ENCODE measurements at regions not wholly inside any gene's neighbourhood (a gene's known extent, or its start where the extent isn't known, plus 50 kb on each side); places are given as distances from the start of the nearest gene placed in this dataset.

DNA sequence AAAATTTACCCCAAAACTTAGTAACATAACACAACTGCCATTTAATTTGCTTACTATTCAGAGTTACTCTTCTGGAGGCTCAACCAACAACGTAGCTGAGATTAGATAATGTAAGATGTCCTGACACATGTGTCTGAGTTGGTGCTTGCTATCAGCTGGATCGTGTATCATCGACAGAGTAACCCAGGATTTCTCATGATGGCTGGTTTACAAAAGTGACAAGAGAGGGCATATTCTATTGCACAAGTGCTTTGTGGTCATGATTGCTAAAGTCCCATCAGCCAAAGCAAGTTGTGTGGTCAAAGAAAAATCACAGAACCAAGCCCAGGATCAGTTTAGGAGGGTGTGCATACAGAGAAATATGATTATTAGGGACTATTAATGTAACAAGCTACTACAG lies 73.4 kb downstream of the CAPZA3 start:
- ATAC-seq: no peak
- TF ChIP-seq ZFP30 (CRISPR knock-in tag; IDR thresholded peaks at IDR 0.05) (no peak), OSR1 (CRISPR knock-in tag; IDR thresholded peaks at IDR 0.05) (no peak), CSRNP3 (CRISPR knock-in tag; IDR thresholded peaks at IDR 0.05) (no peak), ESRRG (CRISPR knock-in tag; IDR thresholded peaks at IDR 0.05) (no peak), ZNF565 (CRISPR knock-in tag; conservative IDR thresholded peaks at IDR 0.05; ENCODE audit: low read depth) (no peak), ISL1 (CRISPR knock-in tag; IDR thresholded peaks at IDR 0.05) (no peak), ZC3H10 (CRISPR knock-in tag; IDR thresholded peaks at IDR 0.05) (no peak), ZNF8 (CRISPR knock-in tag; IDR thresholded peaks at IDR 0.05) (no peak), RARB (CRISPR knock-in tag; IDR thresholded peaks at IDR 0.05) (no peak), PPARA (CRISPR knock-in tag; IDR thresholded peaks at IDR 0.05; ENCODE audit: borderline replicate concordance) (no peak), ZNF70 (CRISPR knock-in tag; IDR thresholded peaks at IDR 0.05) (no peak), TCF4 (CRISPR knock-in tag; IDR thresholded peaks at IDR 0.05; ENCODE audit: borderline replicate concordance) (no peak), GLIS3 (CRISPR knock-in tag; IDR thresholded peaks at IDR 0.05) (no peak), BACH2 (CRISPR knock-in tag; IDR thresholded peaks at IDR 0.05; ENCODE audit: borderline replicate concordance) (no peak), ARNTL (CRISPR knock-in tag; IDR thresholded peaks at IDR 0.05; ENCODE audit: borderline replicate concordance, low read depth) (no peak), SNAI2 (CRISPR knock-in tag; IDR thresholded peaks at IDR 0.05) (no peak), ZFP3 (CRISPR knock-in tag; IDR thresholded peaks at IDR 0.05) (no peak)
- TF ChIP-seq, protein P1, sequence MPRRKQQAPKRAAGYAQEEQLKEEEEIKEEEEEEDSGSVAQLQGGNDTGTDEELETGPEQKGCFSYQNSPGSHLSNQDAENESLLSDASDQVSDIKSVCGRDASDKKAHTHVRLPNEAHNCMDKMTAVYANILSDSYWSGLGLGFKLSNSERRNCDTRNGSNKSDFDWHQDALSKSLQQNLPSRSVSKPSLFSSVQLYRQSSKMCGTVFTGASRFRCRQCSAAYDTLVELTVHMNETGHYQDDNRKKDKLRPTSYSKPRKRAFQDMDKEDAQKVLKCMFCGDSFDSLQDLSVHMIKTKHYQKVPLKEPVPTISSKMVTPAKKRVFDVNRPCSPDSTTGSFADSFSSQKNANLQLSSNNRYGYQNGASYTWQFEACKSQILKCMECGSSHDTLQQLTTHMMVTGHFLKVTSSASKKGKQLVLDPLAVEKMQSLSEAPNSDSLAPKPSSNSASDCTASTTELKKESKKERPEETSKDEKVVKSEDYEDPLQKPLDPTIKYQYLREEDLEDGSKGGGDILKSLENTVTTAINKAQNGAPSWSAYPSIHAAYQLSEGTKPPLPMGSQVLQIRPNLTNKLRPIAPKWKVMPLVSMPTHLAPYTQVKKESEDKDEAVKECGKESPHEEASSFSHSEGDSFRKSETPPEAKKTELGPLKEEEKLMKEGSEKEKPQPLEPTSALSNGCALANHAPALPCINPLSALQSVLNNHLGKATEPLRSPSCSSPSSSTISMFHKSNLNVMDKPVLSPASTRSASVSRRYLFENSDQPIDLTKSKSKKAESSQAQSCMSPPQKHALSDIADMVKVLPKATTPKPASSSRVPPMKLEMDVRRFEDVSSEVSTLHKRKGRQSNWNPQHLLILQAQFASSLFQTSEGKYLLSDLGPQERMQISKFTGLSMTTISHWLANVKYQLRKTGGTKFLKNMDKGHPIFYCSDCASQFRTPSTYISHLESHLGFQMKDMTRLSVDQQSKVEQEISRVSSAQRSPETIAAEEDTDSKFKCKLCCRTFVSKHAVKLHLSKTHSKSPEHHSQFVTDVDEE (CRISPR knock-in tag; IDR thresholded peaks at IDR 0.05): no peak
- TF ChIP-seq, protein P2, sequence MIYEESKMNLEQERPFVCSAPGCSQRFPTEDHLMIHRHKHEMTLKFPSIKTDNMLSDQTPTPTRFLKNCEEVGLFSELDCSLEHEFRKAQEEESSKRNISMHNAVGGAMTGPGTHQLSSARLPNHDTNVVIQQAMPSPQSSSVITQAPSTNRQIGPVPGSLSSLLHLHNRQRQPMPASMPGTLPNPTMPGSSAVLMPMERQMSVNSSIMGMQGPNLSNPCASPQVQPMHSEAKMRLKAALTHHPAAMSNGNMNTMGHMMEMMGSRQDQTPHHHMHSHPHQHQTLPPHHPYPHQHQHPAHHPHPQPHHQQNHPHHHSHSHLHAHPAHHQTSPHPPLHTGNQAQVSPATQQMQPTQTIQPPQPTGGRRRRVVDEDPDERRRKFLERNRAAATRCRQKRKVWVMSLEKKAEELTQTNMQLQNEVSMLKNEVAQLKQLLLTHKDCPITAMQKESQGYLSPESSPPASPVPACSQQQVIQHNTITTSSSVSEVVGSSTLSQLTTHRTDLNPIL (CRISPR knock-in tag; IDR thresholded peaks at IDR 0.05; ENCODE audit: low read depth): no peak
- TF ChIP-seq, protein P3, sequence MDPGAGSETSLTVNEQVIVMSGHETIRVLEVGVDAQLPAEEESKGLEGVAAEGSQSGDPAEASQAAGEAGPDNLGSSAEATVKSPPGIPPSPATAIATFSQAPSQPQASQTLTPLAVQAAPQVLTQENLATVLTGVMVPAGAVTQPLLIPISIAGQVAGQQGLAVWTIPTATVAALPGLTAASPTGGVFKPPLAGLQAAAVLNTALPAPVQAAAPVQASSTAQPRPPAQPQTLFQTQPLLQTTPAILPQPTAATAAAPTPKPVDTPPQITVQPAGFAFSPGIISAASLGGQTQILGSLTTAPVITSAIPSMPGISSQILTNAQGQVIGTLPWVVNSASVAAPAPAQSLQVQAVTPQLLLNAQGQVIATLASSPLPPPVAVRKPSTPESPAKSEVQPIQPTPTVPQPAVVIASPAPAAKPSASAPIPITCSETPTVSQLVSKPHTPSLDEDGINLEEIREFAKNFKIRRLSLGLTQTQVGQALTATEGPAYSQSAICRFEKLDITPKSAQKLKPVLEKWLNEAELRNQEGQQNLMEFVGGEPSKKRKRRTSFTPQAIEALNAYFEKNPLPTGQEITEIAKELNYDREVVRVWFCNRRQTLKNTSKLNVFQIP (CRISPR knock-in tag; IDR thresholded peaks at IDR 0.05; ENCODE audit: borderline replicate concordance, low read depth): no peak

DNA sequence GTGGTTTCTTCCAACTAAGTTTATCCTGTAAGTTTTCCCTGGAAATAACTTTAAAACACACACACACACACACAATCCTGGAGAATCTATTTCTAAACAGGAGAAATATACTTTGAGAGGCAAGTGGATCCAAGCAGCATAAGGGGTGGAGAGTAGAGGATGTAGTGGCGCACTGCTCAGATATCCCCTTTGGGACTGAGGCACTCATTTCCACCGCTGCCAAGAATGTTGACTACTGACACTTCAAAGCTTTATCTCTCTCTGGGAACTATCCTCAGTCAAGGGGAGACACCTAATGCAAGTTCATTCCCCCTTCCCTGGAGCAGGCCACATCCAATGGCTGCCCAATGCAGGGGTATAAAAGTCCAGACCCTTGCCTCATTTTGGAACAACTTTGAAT lies 75.8 kb downstream of the CAPZA3 start:
- no peak for ATAC-seq
- no peak for TF ChIP-seq ZFP3 (CRISPR knock-in tag; IDR thresholded peaks at IDR 0.05)
- TF ChIP-seq CSDC2 (CRISPR knock-in tag; IDR thresholded peaks at IDR 0.05): no peak
- TF ChIP-seq, protein P1 (CRISPR knock-in tag; IDR thresholded peaks at IDR 0.05): no peak
- no peak for TF ChIP-seq PPARA (CRISPR knock-in tag; IDR thresholded peaks at IDR 0.05; ENCODE audit: borderline replicate concordance)
- no peak for TF ChIP-seq ESRRG (CRISPR knock-in tag; IDR thresholded peaks at IDR 0.05)
- TF ChIP-seq BACH2 (CRISPR knock-in tag; IDR thresholded peaks at IDR 0.05; ENCODE audit: borderline replicate concordance): no peak
- TF ChIP-seq ISL1 (CRISPR knock-in tag; IDR thresholded peaks at IDR 0.05): no peak
- no peak for TF ChIP-seq ZNF70 (CRISPR knock-in tag; IDR thresholded peaks at IDR 0.05)
- TF ChIP-seq OSR1 (CRISPR knock-in tag; IDR thresholded peaks at IDR 0.05): no peak
